ENCODE measurements at regions not wholly inside any gene's neighbourhood (a gene's known extent, or its start where the extent isn't known, plus 50 kb on each side); places are given as distances from the start of the nearest gene placed in this dataset.

GRCh38 chr4:53682908-53683307 is 91.6 kb upstream of the LNX1 start:
- Histone ChIP-seq H2AFZ (ENCODE audit: low read depth, low read length) (no peak overlapping the region), H4K20me1 (ENCODE audit: insufficient read depth) (no peaks in the 10 kb centered on the region), H3K79me2 (replicated peaks; ENCODE audit: insufficient read depth, low read length) (no peaks in the 10 kb centered on the region), H3K9me3 (ENCODE audit: low read length) (no peaks in the 10 kb centered on the region), H3K9me2 (ENCODE audit: insufficient read depth, low read length) (no peaks in the 10 kb centered on the region), H3K9ac (ENCODE audit: low read length) (no peak overlapping the region), H3K4me2 (ENCODE audit: low read length) (no peak overlapping the region), H3K4me3 (ENCODE audit: low read length) (no peak overlapping the region), H3K27me3 (ENCODE audit: insufficient read depth, low read depth, low read length) (no peaks in the 10 kb centered on the region), H3F3A (ENCODE audit: insufficient read depth, low read length, poor library complexity, severe bottlenecking) (no peaks in the 10 kb centered on the region), H3K27ac (ENCODE audit: low read length) (no peak overlapping the region), H3K36me3 (ENCODE audit: insufficient read depth, low read length) (no peaks in the 10 kb centered on the region)
- no peak for TF ChIP-seq SMC3 (conservative IDR thresholded peaks at IDR 0.05; ENCODE audit: poor library complexity)
- no peak for TF ChIP-seq TAF1 (IDR thresholded peaks at IDR 0.05; ENCODE audit: low read depth)
- no peak for TF ChIP-seq REST (IDR thresholded peaks at IDR 0.05; ENCODE audit: borderline replicate concordance)
- TF ChIP-seq RAD21 (conservative IDR thresholded peaks at IDR 0.05), result no peak
- no peak for TF ChIP-seq EP300 (conservative IDR thresholded peaks at IDR 0.05; ENCODE audit: poor library complexity, severe bottlenecking)
- no peak for TF ChIP-seq MXI1 (conservative IDR thresholded peaks at IDR 0.05; ENCODE audit: poor library complexity, severe bottlenecking)
- no peak for TF ChIP-seq CTCF (IDR thresholded peaks at IDR 0.05; ENCODE audit: poor library complexity, severe bottlenecking)
- no peak for TF ChIP-seq EZH2 (IDR thresholded peaks at IDR 0.05; ENCODE audit: borderline replicate concordance, insufficient read depth, low read length, poor library complexity, severe bottlenecking)
- no peak for TF ChIP-seq POLR2AphosphoS5 (IDR thresholded peaks at IDR 0.05)

DNA sequence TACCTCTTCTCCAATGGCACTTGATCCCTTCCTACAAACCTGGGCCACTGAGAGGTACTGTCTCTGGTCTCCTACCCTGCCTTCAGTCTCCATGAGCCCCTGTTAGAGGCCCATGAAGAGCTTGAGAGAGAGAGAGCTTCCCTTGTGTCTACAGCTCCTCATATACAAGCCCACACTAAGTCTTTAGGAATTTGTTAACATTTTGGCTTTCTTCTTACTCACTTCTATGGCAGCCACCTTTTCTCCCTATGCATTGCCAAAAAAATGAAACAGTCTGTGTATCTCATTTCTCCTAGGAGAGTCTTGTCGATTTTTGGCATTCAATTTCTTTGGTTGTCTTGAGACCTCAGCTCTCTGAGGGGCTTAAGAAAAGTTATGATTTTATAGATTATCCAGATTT is 90.9 kb upstream of the LNX1 start:
- TF ChIP-seq POLR2AphosphoS5 (IDR thresholded peaks at IDR 0.05), result no peak
- TF ChIP-seq RAD21 (conservative IDR thresholded peaks at IDR 0.05), result no peak
- no peak for TF ChIP-seq CTCF (IDR thresholded peaks at IDR 0.05; ENCODE audit: poor library complexity, severe bottlenecking)
- TF ChIP-seq REST (IDR thresholded peaks at IDR 0.05; ENCODE audit: borderline replicate concordance), result no peak
- TF ChIP-seq TAF1 (IDR thresholded peaks at IDR 0.05; ENCODE audit: low read depth), result no peak
- TF ChIP-seq EZH2 (IDR thresholded peaks at IDR 0.05; ENCODE audit: borderline replicate concordance, insufficient read depth, low read length, poor library complexity, severe bottlenecking), result no peak

More for the DNA sequence above, 90.9 kb upstream of the LNX1 start:
- no peaks in the 10 kb centered on the region for H3F3A ChIP-seq (ENCODE audit: insufficient read depth, low read length, poor library complexity, severe bottlenecking)
- H3K9ac ChIP-seq (ENCODE audit: low read length), result no peak overlapping the region
- H2AFZ ChIP-seq (ENCODE audit: low read depth, low read length), result no peak overlapping the region
- H3K9me3 ChIP-seq (ENCODE audit: low read length), result no peaks in the 10 kb centered on the region
- no peak overlapping the region for H3K4me2 ChIP-seq (ENCODE audit: low read length)
- H3K36me3 ChIP-seq (ENCODE audit: insufficient read depth, low read length), result no peaks in the 10 kb centered on the region
- H3K27me3 ChIP-seq (ENCODE audit: insufficient read depth, low read depth, low read length), result no peaks in the 10 kb centered on the region
- no peak overlapping the region for H3K27ac ChIP-seq (ENCODE audit: low read length)
- H4K20me1 ChIP-seq (ENCODE audit: insufficient read depth), result no peaks in the 10 kb centered on the region
- H3K79me2 ChIP-seq (replicated peaks; ENCODE audit: insufficient read depth, low read length), result no peaks in the 10 kb centered on the region
- no peaks in the 10 kb centered on the region for H3K9me2 ChIP-seq (ENCODE audit: insufficient read depth, low read length)
- no peak overlapping the region for H3K4me3 ChIP-seq (ENCODE audit: low read length)
